ENCODE measurements at regions not wholly inside any gene's neighbourhood (a gene's known extent, or its start where the extent isn't known, plus 50 kb on each side); places are given as distances from the start of the nearest gene placed in this dataset.

GRCh38 chr13:79749984-79750551 is 269.1 kb downstream of the NDFIP2 start:
- no peak for DNase-seq

GRCh38 chr13:79749566-79749965 is 268.6 kb downstream of the NDFIP2 start:
- DNase-seq = no peak

GRCh38 chr13:79745081-79745480 is 264.1 kb downstream of the NDFIP2 start:
- DNase-seq = no peak

GRCh38 chr13:79742923-79743322 is 262.0 kb downstream of the NDFIP2 start:
- DNase-seq = no peak

GRCh38 chr13:79740991-79741390 is 260.0 kb downstream of the NDFIP2 start:
- no peak for DNase-seq

GRCh38 chr13:79736356-79736755 is 255.4 kb downstream of the NDFIP2 start:
- DNase-seq = no peak

- no peak for DNase-seq
These were observed 254.3 kb downstream of the NDFIP2 start for GRCh38 chr13:79735228-79735627.

GRCh38 chr13:79727086-79727485 is 246.1 kb downstream of the NDFIP2 start:
- DNase-seq = no peak

- no peak for DNase-seq
These were observed 244.9 kb downstream of the NDFIP2 start for GRCh38 chr13:79725841-79726240.

GRCh38 chr13:79724348-79725103 is 243.6 kb downstream of the NDFIP2 start:
- DNase-seq = no peak

GRCh38 chr13:79723519-79724024 is 242.6 kb downstream of the NDFIP2 start:
- no peak for DNase-seq

GRCh38 chr13:79722885-79723445 is 242.0 kb downstream of the NDFIP2 start:
- DNase-seq = no peak

GRCh38 chr13:79716191-79716590 is 235.2 kb downstream of the NDFIP2 start:
- DNase-seq = no peak

GRCh38 chr13:79711631-79712030 is 230.7 kb downstream of the NDFIP2 start:
- no peak for DNase-seq

- DNase-seq = no peak
These were observed 229.4 kb downstream of the NDFIP2 start for GRCh38 chr13:79710376-79710775.

- no peak for DNase-seq
These were observed 228.5 kb downstream of the NDFIP2 start for GRCh38 chr13:79709471-79709870.

GRCh38 chr13:79703772-79704171 is 222.8 kb downstream of the NDFIP2 start:
- no peak for DNase-seq

GRCh38 chr13:79695754-79696153 is 214.8 kb downstream of the NDFIP2 start:
- no peak for DNase-seq

- DNase-seq = no peak
These were observed 211.9 kb downstream of the NDFIP2 start for GRCh38 chr13:79692846-79693245.

- DNase-seq = no peak
These were observed 210.9 kb downstream of the NDFIP2 start for GRCh38 chr13:79691826-79692225.

GRCh38 chr13:79688741-79689140 is 207.8 kb downstream of the NDFIP2 start:
- DNase-seq = no peak

- no peak for DNase-seq
These were observed 205.5 kb downstream of the NDFIP2 start for GRCh38 chr13:79686441-79686840.

- DNase-seq = no peak
These were observed 203.4 kb downstream of the NDFIP2 start for GRCh38 chr13:79684371-79684770.

GRCh38 chr13:79682164-79682563 is 201.2 kb downstream of the NDFIP2 start:
- no peak for DNase-seq
